Activated CD4-positive, alpha-beta T cell treated with anti-CD3 and anti-CD28 coated beads, Interleukin-2, amount 50 U/mL, for 4 hours (primary cell): ENCODE measurements at regions not wholly inside any gene's neighbourhood (a gene's known extent, or its start where the extent isn't known, plus 50 kb on each side); places are given as distances from the start of the nearest gene placed in this dataset.
"Not testable (repeated sequence)": the region's sequence is repeated elsewhere in the genome, so short reads cannot be mapped to it uniquely, and the experiment has no call there.

Source experiments
- DNase-seq, 2 experiments: peaks; one replicate each; pipeline ENCODE4 v3.0.0-alpha.2; 2020

- no peak for DNase-seq
These were observed 114.1 kb downstream of the ZNF648 start for GRCh38 chr1:181947441-181947840.

GRCh38 chr1:181936768-181937581 lies 124.5 kb downstream of the ZNF648 start:
- DNase-seq = peak in 1 of 2 experiments; percentile 7

GRCh38 chr1:181936269-181936668 lies 125.2 kb downstream of the ZNF648 start:
- DNase-seq = no peak

- DNase-seq = no peak
These were observed 129.6 kb downstream of the ZNF648 start for GRCh38 chr1:181931873-181932272.

- no peak for DNase-seq
These were observed 131.3 kb downstream of the ZNF648 start for GRCh38 chr1:181930187-181930586.

GRCh38 chr1:181926697-181927096 lies 134.8 kb downstream of the ZNF648 start:
- no peak for DNase-seq

- not testable (repeated sequence) for DNase-seq
These were observed 137.5 kb downstream of the ZNF648 start for GRCh38 chr1:181924034-181924433.

GRCh38 chr1:181919542-181919941 lies 142.0 kb downstream of the ZNF648 start:
- no peak for DNase-seq

- DNase-seq = no peak
These were observed 142.5 kb downstream of the ZNF648 start for GRCh38 chr1:181918880-181919525.

- DNase-seq = no peak
These were observed 149.8 kb downstream of the ZNF648 start for GRCh38 chr1:181911715-181912114.

- no peak for DNase-seq
These were observed 150.6 kb downstream of the ZNF648 start for GRCh38 chr1:181910905-181911304.

GRCh38 chr1:181909010-181909409 lies 152.5 kb downstream of the ZNF648 start:
- no peak for DNase-seq

- DNase-seq = no peak
These were observed 154.9 kb downstream of the ZNF648 start for GRCh38 chr1:181906631-181907030.

GRCh38 chr1:181905944-181906597 lies 155.4 kb downstream of the ZNF648 start:
- DNase-seq = no peak

GRCh38 chr1:181898773-181899172 lies 162.7 kb downstream of the ZNF648 start:
- DNase-seq = no peak

GRCh38 chr1:181896824-181897223 lies 164.7 kb downstream of the ZNF648 start:
- DNase-seq = no peak

GRCh38 chr1:181894439-181894859 lies 167.1 kb downstream of the ZNF648 start:
- no peak for DNase-seq

GRCh38 chr1:181893937-181894336 lies 167.6 kb downstream of the ZNF648 start:
- no peak for DNase-seq

- not testable (repeated sequence) for DNase-seq
These were observed 168.4 kb downstream of the ZNF648 start for GRCh38 chr1:181893150-181893549.

GRCh38 chr1:181872562-181872961 lies 188.9 kb downstream of the ZNF648 start:
- no peak for DNase-seq

- no peak for DNase-seq
These were observed 197.8 kb downstream of the ZNF648 start for GRCh38 chr1:181863736-181864135.

- DNase-seq = no peak
These were observed 198.5 kb downstream of the ZNF648 start for GRCh38 chr1:181863006-181863405.

- DNase-seq = no peak
These were observed 203.4 kb downstream of the ZNF648 start for GRCh38 chr1:181858135-181858534.
